Lower leg skin (tissue), 4 donors: ENCODE measurements at regions not wholly inside any gene's neighbourhood (a gene's known extent, or its start where the extent isn't known, plus 50 kb on each side); places are given as distances from the start of the nearest gene placed in this dataset.

Experiments
- DNase-seq, 2 donors: peaks; one replicate each; pipeline ENCODE4 v3.0.0-alpha.2; 2019; ENCODE audit warnings: low spot score in 2 of 2
- H3K4me3 ChIP-seq: fragments of 200-600 bp; sonication (generic); 2 replicates; pipeline ENCODE4 v1.5.1; 2017; ENCODE audit warnings: mild to moderate bottlenecking, low read depth; ENCODE audit not compliant: poor library complexity, severe bottlenecking
- POLR2A ChIP-seq, 2 donors: fragments of 450-650 bp; IDR thresholded peaks; one replicate each; pipeline ENCODE4 v1.6.1; 2016 to 2017; ENCODE audit warnings: antibody characterized with exemption in 2 of 2, mild to moderate bottlenecking in 1 of 2, moderate library complexity in 1 of 2
- WGBS, 2 donors: methylation state at CpG; one replicate each; pipeline ENCODE4 v1.1.5; 2018; 5-methylcytosine and 5-hydroxymethylcytosine counted together
- intact Hi-C: fragments of 100-400 bp; cut with DNase I; formaldehyde crosslinking; loops from one replicate; pipeline ENCODE4 v1.15.0; 2023; ENCODE audit warnings: low total_unique reads
- TF ChIP-seq, protein P1 (sequence below), 3 donors: fragments of 450-650 bp; IDR thresholded peaks; one replicate each; pipeline ENCODE4 v1.5.1; 2016; ENCODE audit warnings: antibody characterized with exemption in 3 of 3, mild to moderate bottlenecking in 3 of 3, moderate library complexity in 2 of 3

GRCh38 chr1:73953586-73953985 lies 244.4 kb downstream of the LRRIQ3 start:
- intact Hi-C loops = no loop called here
- WGBS, 2 donors = 82 to 83% methylated on average over 4 of the region's 4 CpGs

DNA sequence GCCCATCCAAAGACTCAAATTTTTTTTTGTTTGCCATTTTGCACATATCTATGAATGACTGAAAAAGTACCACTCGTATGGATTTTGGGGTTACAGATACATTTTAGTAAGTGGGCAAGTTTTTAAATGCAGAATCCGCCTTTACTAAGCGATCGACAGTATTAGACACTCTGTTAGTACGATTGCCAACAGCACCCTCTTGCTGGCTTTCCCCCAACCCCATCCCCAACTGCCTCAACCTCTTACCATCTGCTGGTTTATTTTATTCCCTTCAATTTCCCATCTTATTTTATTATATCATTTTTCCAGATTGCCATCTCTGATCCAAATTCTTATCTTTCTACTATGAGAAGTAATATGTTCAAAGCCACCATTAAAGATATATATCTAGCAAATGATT lies 244.8 kb downstream of the LRRIQ3 start:
- no peak for DNase-seq
- 94 to 95% methylated on average over 5 of the region's 5 CpGs for WGBS, 2 donors
- no peak overlapping the region for H3K4me3 ChIP-seq
- intact Hi-C loops = no loop called here
- TF ChIP-seq, protein P1, sequence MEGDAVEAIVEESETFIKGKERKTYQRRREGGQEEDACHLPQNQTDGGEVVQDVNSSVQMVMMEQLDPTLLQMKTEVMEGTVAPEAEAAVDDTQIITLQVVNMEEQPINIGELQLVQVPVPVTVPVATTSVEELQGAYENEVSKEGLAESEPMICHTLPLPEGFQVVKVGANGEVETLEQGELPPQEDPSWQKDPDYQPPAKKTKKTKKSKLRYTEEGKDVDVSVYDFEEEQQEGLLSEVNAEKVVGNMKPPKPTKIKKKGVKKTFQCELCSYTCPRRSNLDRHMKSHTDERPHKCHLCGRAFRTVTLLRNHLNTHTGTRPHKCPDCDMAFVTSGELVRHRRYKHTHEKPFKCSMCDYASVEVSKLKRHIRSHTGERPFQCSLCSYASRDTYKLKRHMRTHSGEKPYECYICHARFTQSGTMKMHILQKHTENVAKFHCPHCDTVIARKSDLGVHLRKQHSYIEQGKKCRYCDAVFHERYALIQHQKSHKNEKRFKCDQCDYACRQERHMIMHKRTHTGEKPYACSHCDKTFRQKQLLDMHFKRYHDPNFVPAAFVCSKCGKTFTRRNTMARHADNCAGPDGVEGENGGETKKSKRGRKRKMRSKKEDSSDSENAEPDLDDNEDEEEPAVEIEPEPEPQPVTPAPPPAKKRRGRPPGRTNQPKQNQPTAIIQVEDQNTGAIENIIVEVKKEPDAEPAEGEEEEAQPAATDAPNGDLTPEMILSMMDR (IDR thresholded peaks at IDR 0.05) = no peak

More at GRCh38 chr1:73953586-73953985, 244.4 kb downstream of the LRRIQ3 start:
- no peak overlapping the region for H3K4me3 ChIP-seq
- TF ChIP-seq, protein P1 (IDR thresholded peaks at IDR 0.05) = no peak
- no peak for TF ChIP-seq POLR2A (IDR thresholded peaks at IDR 0.05)
- DNase-seq = no peak

- intact Hi-C loops = no loop called here
- H3K4me3 ChIP-seq = no peak overlapping the region
- TF ChIP-seq, protein P1 (IDR thresholded peaks at IDR 0.05) = no peak
- TF ChIP-seq POLR2A (IDR thresholded peaks at IDR 0.05) = no peak
- no peak for DNase-seq
Observed at GRCh38 chr1:73948055-73948454, 249.9 kb downstream of the LRRIQ3 start.

DNA sequence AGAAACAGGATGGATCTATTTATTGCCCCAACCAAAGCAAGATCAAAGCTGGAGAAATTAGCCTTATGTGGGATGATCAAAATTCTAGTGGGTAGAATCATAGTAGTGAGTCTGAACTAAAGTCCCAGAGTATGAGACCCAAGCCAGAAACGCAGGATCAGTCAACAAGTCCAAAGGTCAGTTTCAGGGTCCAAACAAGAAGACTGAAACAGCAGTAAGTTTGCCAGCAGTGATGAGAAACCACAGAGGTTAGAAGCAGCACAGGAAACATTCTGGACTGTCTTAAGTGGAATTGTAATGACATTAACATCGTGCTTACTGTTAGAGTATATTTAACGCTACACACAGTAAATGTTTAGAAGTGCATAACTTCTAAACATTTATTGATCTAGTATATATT lies 251.0 kb downstream of the LRRIQ3 start:
- 85 to 94% methylated on average over 3 of the region's 3 CpGs for WGBS, 2 donors

DNA sequence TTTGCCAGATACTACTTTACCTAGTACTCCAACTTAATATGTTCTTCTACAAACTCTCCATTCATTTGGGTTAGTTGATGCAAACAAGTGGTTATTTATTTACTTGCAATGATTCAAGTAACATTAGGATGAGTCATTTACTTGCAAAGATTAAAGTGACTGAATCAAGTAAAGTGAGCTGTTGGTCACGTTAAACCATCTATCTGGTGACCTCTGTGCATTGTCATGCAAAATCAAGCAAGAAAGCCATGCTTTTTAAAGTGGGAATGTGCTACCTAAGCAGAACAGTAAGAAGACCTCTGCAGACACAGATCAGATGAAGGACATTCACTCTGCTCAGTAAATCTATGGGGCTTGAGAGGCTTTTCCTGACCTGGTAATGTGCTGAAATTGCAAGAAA lies 254.7 kb downstream of the LRRIQ3 start:
- WGBS, 2 donors = 7 to 29% methylated on average over 1 of the region's 1 CpG
- intact Hi-C loops = no loop called here
- TF ChIP-seq, protein P1 (IDR thresholded peaks at IDR 0.05) = no peak
- no peak for TF ChIP-seq POLR2A (IDR thresholded peaks at IDR 0.05)

More for the DNA sequence above, 251.0 kb downstream of the LRRIQ3 start:
- DNase-seq = no peak
- H3K4me3 ChIP-seq = no peak overlapping the region
- intact Hi-C loops = no loop called here
- TF ChIP-seq POLR2A (IDR thresholded peaks at IDR 0.05) = no peak
- TF ChIP-seq, protein P1 (IDR thresholded peaks at IDR 0.05) = no peak

GRCh38 chr1:73930293-73930692 lies 267.7 kb downstream of the LRRIQ3 start:
- DNase-seq = no peak
- intact Hi-C loops = no loop called here
- no peak for TF ChIP-seq POLR2A (IDR thresholded peaks at IDR 0.05)
- H3K4me3 ChIP-seq = no peak overlapping the region
- WGBS, 2 donors = 83 to 89% methylated on average over 1 of the region's 1 CpG

More for the DNA sequence above, 254.7 kb downstream of the LRRIQ3 start:
- no peak for DNase-seq
- H3K4me3 ChIP-seq = no peak overlapping the region
